GM21526 (cell line): ENCODE measurements at regions not wholly inside any gene's neighbourhood (a gene's known extent, or its start where the extent isn't known, plus 50 kb on each side); places are given as distances from the start of the nearest gene placed in this dataset.
"Not testable (repeated sequence)": the region's sequence is repeated elsewhere in the genome, so short reads cannot be mapped to it uniquely, and the experiment has no call there.

Experiments
- ATAC-seq: cut with Tn5 transposase; IDR thresholded peaks from one replicate; pipeline ENCODE4 v1.9.1; 2021; ENCODE audit warnings: moderate library complexity; ENCODE audit not compliant: unreplicated experiment, low FRiP score

GRCh38 chr7:47093320-47094234, 488.3 kb downstream of the TNS3 start:
- ATAC-seq, result no peak

GRCh38 chr7:47092336-47092735, 489.6 kb downstream of the TNS3 start:
- ATAC-seq, result no peak

DNA sequence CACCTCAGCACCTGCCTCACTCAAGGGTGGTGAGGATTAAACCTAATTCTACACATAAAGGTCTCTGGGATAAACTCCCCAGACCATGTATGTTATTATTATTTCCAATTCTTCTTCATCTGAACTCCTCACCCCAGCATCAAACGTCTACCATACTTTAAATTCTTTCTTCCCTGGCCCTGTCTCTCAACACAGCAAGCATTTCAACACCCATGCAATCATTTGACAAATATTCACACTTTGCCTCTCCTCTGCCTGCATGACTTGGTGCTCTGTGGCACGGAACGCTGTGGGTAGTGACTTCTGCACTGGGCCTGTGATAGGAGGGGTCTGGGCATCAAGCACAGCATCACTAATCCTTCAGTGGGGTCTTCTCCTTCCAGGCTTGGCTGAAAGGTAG, 490.8 kb downstream of the TNS3 start:
- ATAC-seq, result no peak

DNA sequence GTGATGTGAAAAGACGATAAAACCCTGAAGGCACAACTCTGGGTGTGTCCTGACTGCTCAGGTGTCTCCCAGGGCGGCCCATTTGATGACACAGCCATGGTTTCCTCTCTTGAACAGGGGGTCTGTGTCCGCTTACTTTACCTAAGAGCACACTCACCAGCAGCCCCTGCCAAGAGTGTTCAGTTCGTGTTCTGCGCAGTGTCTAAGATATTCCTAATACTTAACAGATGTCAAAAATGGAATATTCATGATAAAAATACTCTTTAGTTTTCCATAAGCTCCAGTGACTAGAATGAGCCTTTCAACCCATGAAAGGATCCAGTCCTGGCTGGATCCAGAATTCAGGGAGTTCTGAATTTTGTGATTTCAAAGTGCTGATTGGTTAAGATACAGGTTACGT, 492.4 kb downstream of the TNS3 start:
- no peak for ATAC-seq

DNA sequence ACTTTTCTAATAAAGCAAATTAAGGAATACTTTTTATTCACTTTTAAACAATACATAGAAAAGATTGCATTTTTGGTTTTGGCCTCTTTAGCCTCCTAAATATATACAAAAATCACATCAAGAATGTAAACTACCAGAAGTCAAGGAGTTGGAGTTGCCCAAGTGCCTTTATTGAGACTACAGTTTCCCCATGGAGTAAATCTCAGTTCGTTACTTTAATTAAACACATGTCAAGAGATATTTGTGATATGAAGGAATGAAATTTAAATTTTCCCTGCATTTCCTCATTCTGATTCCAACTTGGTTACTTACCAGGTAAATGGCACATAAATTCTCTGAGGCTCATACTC, 492.9 kb downstream of the TNS3 start:
- no peak for ATAC-seq

- ATAC-seq, result no peak
These were observed 493.4 kb downstream of the TNS3 start for GRCh38 chr7:47088329-47089067.

- no peak for ATAC-seq
These were observed 494.0 kb downstream of the TNS3 start for GRCh38 chr7:47087866-47088265.

DNA sequence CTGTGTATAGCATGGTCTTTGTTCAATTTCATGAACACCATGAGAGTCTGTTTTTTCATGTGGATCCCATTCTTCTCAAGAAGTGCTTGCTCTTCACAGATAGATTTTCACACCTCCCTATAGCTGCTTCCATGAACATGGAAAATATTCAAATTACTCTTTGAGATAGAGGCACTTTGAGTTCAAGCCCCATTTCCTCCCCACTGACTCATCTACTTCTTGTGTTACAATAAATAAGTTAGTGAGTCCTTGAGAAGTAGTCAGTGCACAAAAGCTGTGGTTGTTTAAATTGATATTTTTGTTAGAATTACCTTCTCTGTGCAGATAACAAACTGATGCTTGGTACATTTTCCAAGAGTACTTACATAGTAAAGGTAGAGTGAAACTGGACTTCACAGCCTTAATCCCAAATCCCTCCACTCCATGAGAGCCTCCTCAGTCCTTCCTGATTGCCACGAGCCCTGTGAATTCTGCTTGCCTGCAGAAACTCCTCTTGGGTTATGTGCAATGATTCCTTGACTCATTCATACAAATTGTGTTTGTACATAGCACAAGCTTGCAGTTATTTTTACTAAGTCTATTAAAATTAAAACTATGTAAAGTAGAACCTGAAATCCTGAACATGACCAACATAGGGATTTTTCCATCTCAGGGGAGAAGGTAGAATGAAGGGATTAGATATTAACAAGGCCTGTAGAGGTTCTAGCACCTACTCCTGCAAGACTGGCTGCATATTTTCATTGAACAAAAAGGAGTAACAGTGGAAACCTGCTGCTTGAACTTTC, 496.2 kb downstream of the TNS3 start:
- no peak for ATAC-seq

GRCh38 chr7:47083476-47084250, 498.2 kb downstream of the TNS3 start:
- ATAC-seq, result no peak

GRCh38 chr7:47080816-47081215, 501.1 kb downstream of the TNS3 start:
- no peak for ATAC-seq

GRCh38 chr7:47078241-47078640, 503.7 kb downstream of the TNS3 start:
- ATAC-seq, result no peak

GRCh38 chr7:47074702-47075153, 507.2 kb downstream of the TNS3 start:
- no peak for ATAC-seq

GRCh38 chr7:47073284-47073683, 508.6 kb downstream of the TNS3 start:
- no peak for ATAC-seq

DNA sequence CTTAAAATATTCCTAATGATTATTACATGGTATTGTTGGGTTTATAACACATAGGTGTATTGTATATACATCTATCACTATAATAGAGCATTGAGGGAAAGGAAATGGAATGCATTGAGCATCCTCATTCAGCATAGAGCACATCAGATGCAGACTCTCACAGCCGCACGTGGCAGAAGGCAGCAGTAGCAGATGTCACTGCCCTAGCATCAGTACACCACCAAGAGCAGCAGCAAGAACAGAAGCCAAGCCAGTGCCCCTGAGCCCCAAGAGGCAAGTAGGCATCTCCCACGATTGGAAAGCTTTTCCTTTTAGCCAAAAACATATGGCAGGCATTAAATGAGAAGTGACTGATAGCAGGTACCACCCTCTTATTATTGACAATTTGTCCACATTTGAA, 510.0 kb downstream of the TNS3 start:
- ATAC-seq, result no peak

- no peak for ATAC-seq
These were observed 512.4 kb downstream of the TNS3 start for GRCh38 chr7:47069385-47070076.

DNA sequence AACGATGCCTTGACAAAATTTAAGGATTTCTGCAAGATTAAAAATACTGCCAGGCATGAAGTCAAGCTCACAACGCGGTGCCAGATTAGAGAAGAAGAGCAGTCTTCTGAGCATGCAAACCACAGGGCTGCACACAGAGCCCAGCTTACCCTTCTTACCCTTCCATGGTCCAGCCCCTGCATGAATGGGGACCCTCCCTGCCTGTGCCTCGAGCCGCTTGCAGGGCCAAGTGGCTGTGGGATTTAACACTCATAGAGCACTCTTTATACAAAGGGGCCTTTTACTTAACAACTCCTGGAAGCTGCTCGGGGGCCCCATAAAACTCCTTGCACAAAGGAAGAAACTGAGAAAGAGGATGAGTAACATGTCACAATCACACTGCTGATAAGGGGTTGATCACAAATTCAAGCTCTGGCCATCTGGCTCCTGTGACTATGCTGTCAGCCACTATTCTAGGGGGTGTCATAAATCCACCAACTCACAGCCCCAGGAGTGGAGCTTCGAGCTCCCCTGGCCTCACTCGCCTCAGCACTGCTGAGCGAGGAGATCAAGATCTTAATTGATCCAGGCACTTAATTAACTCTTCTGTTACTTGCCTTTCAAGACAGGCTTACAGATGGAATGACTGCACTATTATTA, 514.8 kb downstream of the TNS3 start:
- no peak for ATAC-seq

- ATAC-seq, result no peak
These were observed 525.2 kb downstream of the TNS3 start for GRCh38 chr7:47056731-47057130.

GRCh38 chr7:47052541-47053208, 529.2 kb downstream of the TNS3 start:
- not testable (repeated sequence) for ATAC-seq
